ENCODE measurements at regions not wholly inside any gene's neighbourhood (a gene's known extent, or its start where the extent isn't known, plus 50 kb on each side); places are given as distances from the start of the nearest gene placed in this dataset.

- Histone ChIP-seq H3K4me1 (no peaks in the 10 kb centered on the region), H3K27ac (no peak overlapping the region), H3K36me3 (no peaks in the 10 kb centered on the region), H3K4me3 (replicated peaks in 1 of 3) (no peak overlapping the region), H3K27me3 (no peaks in the 10 kb centered on the region), H3K9me3 (no peaks in the 10 kb centered on the region)
- no peak for DNase-seq
- intact Hi-C loops (cut with DNase I) = no loop called here
- no peak for TF ChIP-seq CTCF (IDR thresholded peaks at IDR 0.05)
- TF ChIP-seq POLR2A (IDR thresholded peaks at IDR 0.05) = no peak
- WGBS, 2 donors = 87 to 93% methylated on average over 1 of the region's 1 CpG
Measured at GRCh38 chr5:97835112-97835511, 652.1 kb upstream of the RIOK2 start.

- TF ChIP-seq CTCF (IDR thresholded peaks at IDR 0.05) = no peak
- no peak for TF ChIP-seq POLR2A (IDR thresholded peaks at IDR 0.05)
- no peak for DNase-seq
- intact Hi-C loops (cut with DNase I) = no loop called here
- H3K4me3 ChIP-seq (replicated peaks in 1 of 3) = no peak overlapping the region
- no peaks in the 10 kb centered on the region for H3K4me1 ChIP-seq
- H3K9me3 ChIP-seq = no peaks in the 10 kb centered on the region
- H3K36me3 ChIP-seq = no peaks in the 10 kb centered on the region
- no peak overlapping the region for H3K27ac ChIP-seq
- WGBS, 2 donors = 85% methylated on average over 4 of the region's 4 CpGs
- no peaks in the 10 kb centered on the region for H3K27me3 ChIP-seq
Measured at GRCh38 chr5:97836816-97837215, 653.8 kb upstream of the RIOK2 start.

- TF ChIP-seq POLR2A (IDR thresholded peaks at IDR 0.05) (no peak), CTCF (IDR thresholded peaks at IDR 0.05) (no peak)
- no peak for DNase-seq
- Histone ChIP-seq H3K27me3 (no peaks in the 10 kb centered on the region), H3K36me3 (no peaks in the 10 kb centered on the region), H3K9me3 (no peaks in the 10 kb centered on the region), H3K27ac (no peak overlapping the region), H3K4me3 (replicated peaks in 1 of 3) (no peak overlapping the region), H3K4me1 (no peaks in the 10 kb centered on the region)
- WGBS, 2 donors = 39 to 61% methylated on average over 1 of the region's 1 CpG
- intact Hi-C loops (cut with DNase I) = no loop called here
Measured at GRCh38 chr5:97838214-97838613, 655.2 kb upstream of the RIOK2 start.

- H3K4me1 ChIP-seq = no peaks in the 10 kb centered on the region
- H3K9me3 ChIP-seq = no peaks in the 10 kb centered on the region
- no peaks in the 10 kb centered on the region for H3K27me3 ChIP-seq
- H3K4me3 ChIP-seq (replicated peaks in 1 of 3) = no peak overlapping the region
- no peak overlapping the region for H3K27ac ChIP-seq
- no peaks in the 10 kb centered on the region for H3K36me3 ChIP-seq
- WGBS, 2 donors = 78 to 89% methylated on average over 2 of the region's 2 CpGs
- intact Hi-C loops (cut with DNase I) = no loop called here
- no peak for DNase-seq
- TF ChIP-seq CTCF (IDR thresholded peaks at IDR 0.05) (no peak), POLR2A (IDR thresholded peaks at IDR 0.05) (no peak)
Measured at GRCh38 chr5:97839341-97840086, 656.5 kb upstream of the RIOK2 start.

GRCh38 chr5:97840643-97841042 is 657.6 kb upstream of the RIOK2 start:
- no peak for DNase-seq
- no peak overlapping the region for H3K4me3 ChIP-seq (replicated peaks in 1 of 3)
- no peaks in the 10 kb centered on the region for H3K27me3 ChIP-seq
- no peaks in the 10 kb centered on the region for H3K9me3 ChIP-seq
- H3K4me1 ChIP-seq = no peaks in the 10 kb centered on the region
- TF ChIP-seq CTCF (IDR thresholded peaks at IDR 0.05) = no peak
- WGBS, 2 donors = 76 to 83% methylated on average over 3 of the region's 3 CpGs
- intact Hi-C loops (cut with DNase I) = no loop called here
- no peaks in the 10 kb centered on the region for H3K36me3 ChIP-seq
- no peak overlapping the region for H3K27ac ChIP-seq
